ACC112 (cell line): ENCODE measurements at regions not wholly inside any gene's neighbourhood (a gene's known extent, or its start where the extent isn't known, plus 50 kb on each side); places are given as distances from the start of the nearest gene placed in this dataset.
"Not testable (repeated sequence)": the region's sequence is repeated elsewhere in the genome, so short reads cannot be mapped to it uniquely, and the experiment has no call there.

Source experiments
- H2AFZ ChIP-seq: fragments of 200-600 bp; sonication (generic); one replicate; pipeline ENCODE4 v1.6.0; 2017; ENCODE audit warnings: antibody characterized with exemption, low read length; ENCODE audit not compliant: unreplicated experiment
- H3K27ac ChIP-seq: fragments of 200-600 bp; sonication (generic); 2 replicates; pipeline ENCODE4 v1.5.1; 2014; ENCODE audit warnings: low read depth, mild to moderate bottlenecking, antibody characterized with exemption, low read length, moderate library complexity
- H3K27me3 ChIP-seq: fragments of 200-600 bp; sonication (generic); 2 replicates; pipeline ENCODE4 v1.6.1; 2014; ENCODE audit warnings: mild to moderate bottlenecking, antibody characterized with exemption, low read length, moderate library complexity, mixed read lengths; ENCODE audit not compliant: insufficient read depth
- H3K36me3 ChIP-seq: fragments of 200-600 bp; sonication (generic); 2 replicates; pipeline ENCODE4 v1.6.1; 2016; ENCODE audit warnings: mild to moderate bottlenecking, antibody characterized with exemption, low read length, moderate library complexity, mixed read lengths; ENCODE audit not compliant: insufficient read depth
- H3K4me1 ChIP-seq: fragments of 200-600 bp; sonication (generic); one replicate; pipeline ENCODE4 v1.6.1; 2016; ENCODE audit warnings: low read length, mixed read lengths; ENCODE audit not compliant: insufficient read depth, unreplicated experiment, control insufficient read depth
- H3K4me3 ChIP-seq: fragments of 200-600 bp; sonication (generic); 2 replicates; pipeline ENCODE4 v1.5.1; 2014; ENCODE audit warnings: mild to moderate bottlenecking, low read depth, low read length
- H3K79me2 ChIP-seq: fragments of 200-600 bp; sonication (generic); one replicate; pipeline ENCODE4 v1.6.0; 2016; ENCODE audit warnings: low read length; ENCODE audit not compliant: control insufficient read depth, unreplicated experiment, insufficient read depth

DNA sequence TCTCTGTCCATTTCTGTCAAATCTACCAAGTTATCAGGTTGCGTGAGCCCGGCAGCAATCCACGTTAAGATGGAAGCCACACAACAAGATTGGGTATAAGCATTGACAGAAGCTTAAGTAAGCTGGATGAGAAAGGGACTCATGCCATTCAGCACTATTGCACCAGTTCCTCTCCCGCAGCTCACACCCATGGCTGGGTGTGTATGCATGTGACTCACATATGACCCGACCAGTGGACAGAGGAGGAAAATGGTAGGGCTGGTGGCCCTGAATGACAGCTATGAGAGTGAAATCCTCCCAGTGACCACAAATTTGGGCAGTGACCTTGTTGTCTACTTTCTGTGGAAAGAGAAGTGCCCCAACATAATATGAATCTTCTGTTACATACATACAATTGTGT, 113.5 kb downstream of the OTOR start:
- Histone ChIP-seq H3K27me3 (no peaks in the 10 kb centered on the region), H2AFZ (no peak overlapping the region), H3K4me1 (no peaks in the 10 kb centered on the region), H3K36me3 (no peaks in the 10 kb centered on the region), H3K4me3 (no peak overlapping the region), H3K79me2 (no peaks in the 10 kb centered on the region), H3K27ac (no peak overlapping the region)

DNA sequence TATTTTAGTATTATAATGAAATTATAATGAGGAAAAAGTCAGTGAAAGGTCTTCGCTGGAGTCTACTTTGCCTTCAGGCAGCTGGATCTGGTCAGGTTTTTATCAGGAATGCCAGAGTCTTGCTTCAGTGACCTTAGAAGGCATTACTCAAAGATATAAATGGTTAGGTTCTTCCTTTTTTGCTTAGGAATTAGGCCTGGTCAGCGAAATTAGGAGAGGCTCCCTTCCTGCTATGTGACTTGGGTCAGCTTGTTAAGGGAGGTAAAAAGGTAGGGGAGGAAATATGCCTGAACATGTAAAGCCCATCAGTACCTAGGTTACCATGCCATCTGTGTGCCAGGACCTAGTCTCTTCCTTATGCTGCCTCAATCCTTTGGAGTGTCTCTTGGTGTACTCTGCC, 115.1 kb downstream of the OTOR start:
- Histone ChIP-seq H2AFZ (no peak overlapping the region), H3K27me3 (no peaks in the 10 kb centered on the region), H3K36me3 (no peaks in the 10 kb centered on the region), H3K79me2 (no peaks in the 10 kb centered on the region), H3K4me3 (0 out of 2 replicates have a peak overlapping the region, but pooled peaks have one; percentile 29), H3K4me1 (no peaks in the 10 kb centered on the region), H3K27ac (no peak overlapping the region)

- Histone ChIP-seq H3K36me3 (no peaks in the 10 kb centered on the region), H2AFZ (peak overlapping the region; percentile 25), H3K4me1 (no peaks in the 10 kb centered on the region), H3K79me2 (no peaks in the 10 kb centered on the region), H3K4me3 (peak overlapping the region; percentile 29; the same call in 1 of the 2 replicates), H3K27me3 (no peaks in the 10 kb centered on the region), H3K27ac (no peak overlapping the region)
These were observed 115.9 kb downstream of the OTOR start for GRCh38 chr20:16864069-16864468.

DNA sequence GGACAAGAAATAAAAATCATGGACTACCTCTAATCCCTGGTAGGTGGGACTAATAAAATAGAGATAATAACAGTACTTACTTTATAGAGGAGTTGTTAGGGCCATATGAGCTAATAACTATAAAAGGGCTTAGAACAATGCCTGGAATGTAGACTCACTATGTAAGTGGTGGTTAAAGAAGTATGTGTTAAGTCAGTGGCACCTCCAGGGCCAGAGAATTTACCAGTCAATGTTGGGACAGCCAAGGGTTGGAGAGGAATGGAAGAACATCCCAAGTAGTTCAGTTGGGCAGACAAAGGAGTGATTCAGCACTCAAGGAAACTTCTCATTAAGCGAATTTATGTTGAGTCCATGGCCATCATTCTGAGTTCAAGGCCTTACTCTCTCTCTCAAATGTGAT, 116.8 kb downstream of the OTOR start:
- Histone ChIP-seq H3K27ac (no peak overlapping the region), H3K4me1 (no peaks in the 10 kb centered on the region), H2AFZ (no peak overlapping the region), H3K4me3 (no peak overlapping the region), H3K79me2 (no peaks in the 10 kb centered on the region), H3K27me3 (no peaks in the 10 kb centered on the region), H3K36me3 (no peaks in the 10 kb centered on the region)

DNA sequence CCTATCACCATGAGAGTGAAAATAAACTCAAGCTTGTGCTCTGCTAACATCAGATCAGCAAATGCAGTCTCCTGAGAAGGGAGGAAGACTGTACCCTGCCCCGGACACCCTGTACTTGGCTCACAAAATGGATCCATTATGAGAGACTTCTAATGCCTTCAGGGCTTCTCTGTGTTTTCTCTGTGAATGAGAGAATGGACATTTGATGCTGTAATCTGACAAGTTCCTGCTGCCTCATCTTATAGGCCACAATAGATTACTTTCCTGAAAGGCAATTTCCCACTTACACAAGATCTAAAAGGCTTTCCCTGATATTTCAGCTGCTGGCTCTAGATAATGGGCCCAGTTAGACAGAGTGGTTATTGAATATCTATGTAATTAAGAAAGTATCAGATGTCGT, 117.2 kb downstream of the OTOR start:
- Histone ChIP-seq H3K27me3 (no peaks in the 10 kb centered on the region), H3K4me1 (no peaks in the 10 kb centered on the region), H3K4me3 (no peak overlapping the region), H3K79me2 (no peaks in the 10 kb centered on the region), H2AFZ (no peak overlapping the region), H3K36me3 (no peaks in the 10 kb centered on the region), H3K27ac (no peak overlapping the region)

- not testable (repeated sequence) for H2AFZ ChIP-seq, H3K4me1 ChIP-seq, H3K27ac ChIP-seq, H3K4me3 ChIP-seq, H3K36me3 ChIP-seq, H3K79me2 ChIP-seq
- peaks cover 13% of the 10 kb centered on the region for H3K27me3 ChIP-seq
These were observed 125.0 kb downstream of the OTOR start for GRCh38 chr20:16873124-16873523.

DNA sequence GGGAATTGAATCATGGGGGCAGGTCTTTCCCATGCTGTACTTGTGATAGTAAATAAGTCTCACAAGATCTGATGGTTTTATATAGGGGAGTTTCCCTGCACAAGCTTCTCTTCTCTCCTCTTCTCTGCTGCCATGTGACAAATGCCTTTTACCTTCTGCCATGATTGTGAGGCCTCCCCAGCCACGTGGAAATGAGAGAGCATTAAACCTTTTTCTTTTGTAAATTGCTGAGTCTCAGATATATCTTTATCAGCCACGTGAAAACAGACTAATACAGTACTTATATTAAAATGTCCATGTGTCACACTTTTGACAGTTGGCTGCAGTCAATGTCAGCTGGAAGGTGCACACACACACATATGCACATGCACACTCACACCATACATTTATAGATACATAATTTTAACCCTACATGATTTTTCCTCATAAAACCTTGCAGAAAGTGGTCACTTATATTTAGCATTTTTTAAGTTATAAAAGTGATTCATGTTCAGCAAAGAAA, 128.9 kb downstream of the OTOR start:
- peaks cover 21% of the 10 kb centered on the region for H3K27me3 ChIP-seq
- H2AFZ ChIP-seq: no peak overlapping the region
- no peak overlapping the region for H3K27ac ChIP-seq
- H3K4me3 ChIP-seq: no peak overlapping the region
- H3K4me1 ChIP-seq: no peaks in the 10 kb centered on the region
- no peaks in the 10 kb centered on the region for H3K36me3 ChIP-seq
- no peaks in the 10 kb centered on the region for H3K79me2 ChIP-seq

DNA sequence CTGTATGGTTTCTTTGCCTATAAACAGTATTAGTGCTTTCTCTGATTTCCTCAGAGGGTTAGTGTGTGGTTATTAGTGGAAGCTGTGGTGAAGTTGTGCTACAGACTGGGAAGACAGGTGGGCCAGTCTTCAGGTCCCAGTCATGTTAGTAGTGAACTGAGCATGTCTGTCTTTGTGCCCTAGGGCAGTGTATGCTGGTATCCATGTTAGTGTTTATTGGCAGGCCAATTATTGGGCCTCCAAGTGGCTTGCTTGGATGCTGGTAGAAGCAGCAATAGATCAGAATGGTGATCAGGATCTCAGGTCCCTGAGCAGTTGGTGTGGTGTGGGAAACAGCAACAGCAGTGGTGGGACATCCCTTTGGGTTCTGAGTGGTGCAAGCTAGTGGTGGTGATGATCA, 137.6 kb downstream of the OTOR start:
- Histone ChIP-seq H3K4me1 (no peaks in the 10 kb centered on the region), H3K79me2 (no peaks in the 10 kb centered on the region), H3K36me3 (no peaks in the 10 kb centered on the region), H3K27ac (no peak overlapping the region), H3K4me3 (no peak overlapping the region), H2AFZ (no peak overlapping the region), H3K27me3 (peaks cover 8% of the 10 kb centered on the region)

- Histone ChIP-seq H3K27me3 (no peaks in the 10 kb centered on the region), H3K27ac (peak overlapping the region; percentile 18; the same call in 1 of the 2 replicates), H3K79me2 (no peaks in the 10 kb centered on the region), H3K4me1 (peaks cover 17% of the 10 kb centered on the region), H3K36me3 (no peaks in the 10 kb centered on the region), H3K4me3 (peak overlapping the region; percentile 19; the same call in 1 of the 2 replicates), H2AFZ (peak overlapping the region; percentile 57)
These were observed 150.3 kb downstream of the OTOR start for GRCh38 chr20:16898433-16898832.

DNA sequence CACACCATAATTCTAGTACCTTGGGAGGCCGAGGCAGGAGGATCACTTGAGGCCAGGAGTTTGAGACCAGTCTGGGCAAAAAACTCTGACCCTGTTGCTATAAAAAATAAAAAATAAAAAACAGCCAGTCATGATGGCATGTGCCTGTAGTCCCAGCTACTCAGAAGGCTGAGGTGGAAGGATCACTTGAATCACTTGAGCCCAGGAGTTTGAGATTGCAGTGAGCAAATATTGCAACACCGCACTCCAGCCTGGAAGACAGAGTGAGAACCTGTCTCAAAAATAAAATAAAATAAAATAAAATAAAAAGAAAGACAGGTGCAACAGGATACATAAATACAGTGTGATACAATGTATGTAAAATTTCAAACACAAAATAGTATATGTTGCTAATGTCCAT, 154.5 kb downstream of the OTOR start:
- Histone ChIP-seq H3K27me3 (no peaks in the 10 kb centered on the region), H3K4me1 (peaks cover 15% of the 10 kb centered on the region), H3K27ac (no peak overlapping the region), H3K4me3 (no peak overlapping the region), H3K79me2 (no peaks in the 10 kb centered on the region), H3K36me3 (no peaks in the 10 kb centered on the region), H2AFZ (no peak overlapping the region)

DNA sequence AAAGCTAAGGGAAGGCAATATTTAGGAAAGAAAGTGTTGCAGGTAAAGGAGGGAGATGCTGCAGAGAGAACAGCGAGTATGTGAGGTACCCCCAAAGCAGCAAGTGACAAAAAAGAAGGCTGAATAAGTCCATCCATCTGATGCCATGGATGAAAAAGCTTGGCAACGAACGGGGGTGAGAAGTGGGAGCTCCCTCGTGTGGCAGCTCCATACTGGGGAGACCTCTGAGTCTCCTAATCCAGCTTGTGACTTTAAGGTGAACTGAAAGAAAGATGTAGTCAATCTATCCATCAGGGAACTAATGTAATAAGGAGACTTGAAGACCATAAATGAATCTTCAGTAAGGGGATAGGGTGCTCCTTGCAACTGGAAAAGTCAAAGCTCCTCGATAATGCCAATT, 156.6 kb downstream of the OTOR start:
- Histone ChIP-seq H3K27ac (no peak overlapping the region), H3K27me3 (no peaks in the 10 kb centered on the region), H2AFZ (no peak overlapping the region), H3K79me2 (no peaks in the 10 kb centered on the region), H3K4me3 (no peak overlapping the region), H3K36me3 (no peaks in the 10 kb centered on the region), H3K4me1 (no peaks in the 10 kb centered on the region)
